Breast epithelium (tissue), 3 donors: ENCODE measurements at regions not wholly inside any gene's neighbourhood (a gene's known extent, or its start where the extent isn't known, plus 50 kb on each side); places are given as distances from the start of the nearest gene placed in this dataset.

Experiments
- CTCF ChIP-seq, 3 donors: fragments of 450-650 bp; IDR thresholded peaks; one replicate each; pipeline ENCODE4 v1.5.1; 2016 to 2017; ENCODE audit warnings: antibody characterized with exemption in 3 of 3, mild to moderate bottlenecking in 3 of 3, moderate library complexity in 3 of 3
- POLR2A ChIP-seq: fragments of 450-650 bp; IDR thresholded peaks from one replicate; pipeline ENCODE4 v1.6.1; 2016; ENCODE audit warnings: antibody characterized with exemption, mild to moderate bottlenecking, moderate library complexity
- POLR2AphosphoS5 ChIP-seq, 3 donors: sonication (generic); formaldehyde crosslinking; IDR thresholded peaks; one replicate each; pipeline ENCODE4 v1.6.1; 2017; ENCODE audit warnings: antibody characterized with exemption in 3 of 3

GRCh38 chr4:123575291-123575690 is 178.7 kb downstream of the SPRY1 start:
- TF ChIP-seq CTCF (IDR thresholded peaks at IDR 0.05) (no peak), POLR2A (no peak), POLR2AphosphoS5 (IDR thresholded peaks at IDR 0.05) (no peak)
